Mesothelial cell of epicardium (in vitro differentiated cells): ENCODE measurements at regions not wholly inside any gene's neighbourhood (a gene's known extent, or its start where the extent isn't known, plus 50 kb on each side); places are given as distances from the start of the nearest gene placed in this dataset.

Experiments used
- DNase-seq, 2 experiments: peaks; one replicate each; pipeline ENCODE4 v3.0.0; 2021; ENCODE audit warnings: low spot score in 2 of 2; ENCODE audit not compliant: unreplicated experiment in 2 of 2
- H3K27ac Mint-ChIP-seq: 2 replicates; pipeline ENCODE4 v1.8.0; 2021; ENCODE audit warnings: mixed read lengths
- H3K27me3 Mint-ChIP-seq: 2 replicates; pipeline ENCODE4 v1.8.0; 2021; ENCODE audit warnings: low read depth, mixed read lengths
- H3K36me3 Mint-ChIP-seq: 2 replicates; pipeline ENCODE4 v1.8.0; 2021; ENCODE audit warnings: mixed read lengths
- H3K4me1 Mint-ChIP-seq: 2 replicates; pipeline ENCODE4 v1.8.0; 2021; ENCODE audit warnings: mixed read lengths
- H3K4me3 Mint-ChIP-seq: 2 replicates; pipeline ENCODE4 v1.8.0; 2021; ENCODE audit warnings: mild to moderate bottlenecking, moderate library complexity, mixed read lengths
- H3K9me3 Mint-ChIP-seq: 2 replicates; pipeline ENCODE4 v1.8.0; 2021; ENCODE audit warnings: mixed read lengths
- CTCF ChIP-seq: fragments of 200-600 bp; sonication (generic); IDR thresholded peaks from one replicate; pipeline ENCODE4 v1.5.0; 2021; ENCODE audit warnings: antibody characterized with exemption; ENCODE audit not compliant: unreplicated experiment

GRCh38 chr7:362402-363096, 72.6 kb downstream of the FOXL3 start:
- peaks cover 6% of the 10 kb centered on the region for H3K27me3 Mint-ChIP-seq
- peaks cover 40% of the 10 kb centered on the region for H3K4me1 Mint-ChIP-seq
- H3K9me3 Mint-ChIP-seq, result peaks cover 4% of the 10 kb centered on the region
- peak overlapping the region; percentile 36 for H3K4me3 Mint-ChIP-seq
- DNase-seq, result no peak
- TF ChIP-seq CTCF, result no peak
- peaks cover 2% of the 10 kb centered on the region for H3K36me3 Mint-ChIP-seq
- peak overlapping the region; percentile 67 for H3K27ac Mint-ChIP-seq

GRCh38 chr7:363626-364025, 73.7 kb downstream of the FOXL3 start:
- Mint-ChIP-seq H3K4me3 (no peak overlapping the region), H3K36me3 (peaks cover 2% of the 10 kb centered on the region), H3K4me1 (peaks cover 38% of the 10 kb centered on the region), H3K27ac (no peak overlapping the region), H3K9me3 (peaks cover 4% of the 10 kb centered on the region), H3K27me3 (peaks cover 6% of the 10 kb centered on the region)
- no peak for DNase-seq
- no peak for TF ChIP-seq CTCF

- no peak overlapping the region for H3K27ac Mint-ChIP-seq
Measured at GRCh38 chr7:364536-364935, 74.6 kb downstream of the FOXL3 start.

GRCh38 chr7:365593-365992, 75.6 kb downstream of the FOXL3 start:
- DNase-seq, result no peak
- no peak overlapping the region for H3K4me3 Mint-ChIP-seq
- H3K27me3 Mint-ChIP-seq, result peaks cover 3% of the 10 kb centered on the region
- H3K9me3 Mint-ChIP-seq, result peaks cover 4% of the 10 kb centered on the region
- H3K36me3 Mint-ChIP-seq, result peaks cover 2% of the 10 kb centered on the region
- H3K27ac Mint-ChIP-seq, result peak overlapping the region; percentile 87
- peaks cover 46% of the 10 kb centered on the region for H3K4me1 Mint-ChIP-seq
- TF ChIP-seq CTCF, result no peak

More at GRCh38 chr7:364536-364935, 74.6 kb downstream of the FOXL3 start:
- peaks cover 2% of the 10 kb centered on the region for H3K36me3 Mint-ChIP-seq
- H3K4me3 Mint-ChIP-seq, result no peak overlapping the region
- DNase-seq, result no peak
- H3K27me3 Mint-ChIP-seq, result peaks cover 6% of the 10 kb centered on the region
- H3K4me1 Mint-ChIP-seq, result peaks cover 42% of the 10 kb centered on the region
- peaks cover 4% of the 10 kb centered on the region for H3K9me3 Mint-ChIP-seq
- no peak for TF ChIP-seq CTCF

GRCh38 chr7:366161-366803, 76.3 kb downstream of the FOXL3 start:
- peaks cover 2% of the 10 kb centered on the region for H3K36me3 Mint-ChIP-seq
- H3K27me3 Mint-ChIP-seq, result peaks cover 3% of the 10 kb centered on the region
- TF ChIP-seq CTCF, result no peak
- H3K27ac Mint-ChIP-seq, result peak overlapping the region; percentile 87
- H3K4me3 Mint-ChIP-seq, result peak overlapping the region; percentile 4
- DNase-seq, result no peak
- H3K9me3 Mint-ChIP-seq, result peaks cover 4% of the 10 kb centered on the region
- peaks cover 46% of the 10 kb centered on the region for H3K4me1 Mint-ChIP-seq
